Embryonic facial prominence (tissue), 1 donor: ENCODE measurements at regions not wholly inside any gene's neighbourhood (a gene's known extent, or its start where the extent isn't known, plus 50 kb on each side); places are given as distances from the start of the nearest gene placed in this dataset.
"Not testable (repeated sequence)": the region's sequence is repeated elsewhere in the genome, so short reads cannot be mapped to it uniquely, and the experiment has no call there.

Experiments
- DNase-seq: peaks from one replicate; pipeline ENCODE4 v3.0.0-alpha.2; 2016; ENCODE audit errors: extremely low spot score

GRCh38 chr5:160479220-160479619 is 57.6 kb downstream of the PTTG1 start:
- no peak for DNase-seq

DNA sequence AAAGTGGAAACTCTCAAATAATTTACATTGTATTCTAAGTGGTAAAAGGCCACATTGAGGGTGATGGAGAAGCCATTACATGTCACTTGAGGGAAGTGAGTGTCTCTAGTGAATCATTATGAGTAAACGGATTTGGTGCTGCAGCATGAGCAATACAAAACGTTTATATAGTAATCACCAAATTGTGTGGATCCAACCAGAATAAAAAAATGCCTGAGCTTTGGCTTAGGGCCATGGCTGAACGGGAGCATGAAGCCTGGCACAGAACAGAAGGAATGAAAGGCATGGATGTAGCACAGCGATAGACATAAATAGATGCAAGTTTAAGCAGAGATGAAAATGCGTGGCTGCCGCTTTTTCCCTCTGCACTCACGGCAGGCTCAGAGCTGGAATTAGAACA is 58.3 kb downstream of the PTTG1 start:
- no peak for DNase-seq

GRCh38 chr5:160480652-160481051 is 59.0 kb downstream of the PTTG1 start:
- DNase-seq = no peak

DNA sequence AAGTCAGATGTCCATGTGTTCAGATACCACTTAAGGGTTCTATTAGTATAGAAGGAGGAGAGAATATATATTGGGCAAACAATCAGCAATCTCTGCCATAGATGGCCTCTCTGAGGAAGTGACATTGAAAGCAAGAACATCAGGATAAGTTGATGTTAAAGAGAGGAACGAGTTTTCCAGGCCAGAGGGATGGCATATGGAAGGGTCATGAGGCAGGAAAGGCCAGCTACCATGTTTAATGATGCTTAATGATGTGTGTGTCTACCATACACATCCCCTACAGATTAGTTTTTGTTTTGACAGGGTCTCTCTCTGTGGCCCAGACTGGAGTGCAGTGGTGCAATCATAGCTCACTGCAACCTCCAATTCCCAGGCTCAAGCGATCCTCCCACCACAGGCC is 63.0 kb downstream of the PTTG1 start:
- DNase-seq = no peak

DNA sequence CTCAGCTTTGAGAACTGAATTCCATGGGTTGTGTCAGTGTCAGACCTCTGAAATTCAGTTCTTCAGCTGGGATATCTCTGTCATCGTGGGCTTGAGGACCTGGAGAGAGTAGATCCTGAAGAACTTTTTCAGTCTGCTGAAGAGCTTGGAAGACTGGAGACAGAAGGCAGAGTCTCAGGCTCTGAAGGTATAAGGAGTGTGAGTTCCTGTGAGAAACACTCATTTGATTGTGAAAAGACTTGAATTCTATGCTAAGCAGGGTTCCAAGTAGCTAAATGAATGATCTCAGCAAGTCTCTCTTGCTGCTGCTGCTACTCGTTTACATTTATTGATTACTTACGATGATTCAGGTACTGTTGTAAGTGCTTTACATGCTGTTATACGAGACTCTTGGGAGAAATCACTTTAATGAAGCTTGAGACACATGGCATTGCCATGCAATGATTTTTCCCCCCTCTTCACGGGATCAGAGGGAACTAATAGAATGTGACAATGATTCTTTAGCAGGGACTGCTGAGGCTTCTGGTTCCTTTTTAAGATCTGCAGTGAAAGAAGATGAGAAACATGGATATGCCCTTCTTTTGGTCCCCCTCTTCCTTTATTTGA is 63.8 kb downstream of the PTTG1 start:
- no peak for DNase-seq

DNA sequence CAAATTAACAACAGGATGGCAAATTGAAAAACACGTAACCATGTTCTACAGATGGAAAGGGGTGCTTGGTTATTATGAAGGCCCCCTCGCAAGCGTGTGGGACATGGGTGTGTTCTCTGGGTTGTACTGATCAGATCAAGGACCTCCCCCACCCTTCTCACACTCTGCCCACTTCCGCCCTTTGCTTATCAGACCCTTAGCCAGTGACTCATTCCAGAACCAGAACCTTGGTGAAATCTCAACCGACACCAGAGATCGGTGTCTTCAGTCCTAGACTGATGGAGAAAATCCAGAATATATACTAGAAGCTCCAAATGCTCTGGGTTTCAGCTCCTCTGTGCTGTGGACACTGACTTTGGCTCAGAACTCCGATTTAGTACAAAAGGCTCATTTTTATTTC is 64.9 kb downstream of the PTTG1 start:
- DNase-seq = no peak

- no peak for DNase-seq
Observed at GRCh38 chr5:160488394-160489325, 67.0 kb downstream of the PTTG1 start.

GRCh38 chr5:160491438-160491837 is 69.8 kb downstream of the PTTG1 start:
- no peak for DNase-seq

DNA sequence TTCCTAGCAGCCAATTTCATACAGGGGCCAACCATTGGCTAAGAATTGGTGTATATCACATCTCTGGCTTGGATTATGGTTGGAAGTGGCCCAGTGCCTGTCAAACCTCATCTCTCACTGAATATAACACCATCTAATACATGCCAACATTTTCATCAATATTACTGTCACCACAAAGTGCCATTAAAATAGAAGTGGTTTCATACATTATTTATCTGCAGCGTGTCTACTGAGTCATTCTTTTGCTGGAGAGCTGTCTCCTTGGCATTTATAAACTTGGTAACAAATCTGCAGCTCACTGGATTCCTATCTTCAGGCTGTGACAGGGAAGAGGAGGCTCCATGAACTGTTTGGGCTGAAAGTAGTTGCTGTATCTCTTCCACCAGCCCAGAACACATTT is 70.9 kb downstream of the PTTG1 start:
- no peak for DNase-seq

DNA sequence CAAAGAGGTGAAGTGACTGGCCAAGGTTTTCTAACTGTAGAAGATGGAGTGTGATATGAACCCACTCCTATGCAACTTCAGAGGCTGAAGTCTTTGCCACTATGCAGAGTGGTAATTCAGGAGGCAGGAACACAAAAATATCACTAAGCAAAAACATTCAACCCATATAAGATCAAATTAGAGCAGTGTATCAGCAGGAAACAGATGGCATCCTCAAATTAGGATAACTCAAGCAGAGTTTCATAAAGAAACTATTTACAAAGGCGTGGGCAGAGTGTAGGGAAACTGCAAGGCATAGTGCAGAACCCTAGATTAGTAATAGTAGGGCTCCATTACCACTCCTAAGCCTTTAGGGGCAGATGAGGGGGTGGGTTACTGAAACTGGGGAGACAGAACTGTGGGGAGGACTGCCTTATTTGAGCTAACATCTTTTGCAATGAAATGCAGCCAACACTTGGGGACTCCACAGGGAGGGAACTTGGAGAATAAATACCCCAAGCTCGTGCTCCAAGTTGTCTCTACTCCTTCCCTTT is 72.2 kb downstream of the PTTG1 start:
- no peak for DNase-seq

GRCh38 chr5:160494451-160494850 is 72.8 kb downstream of the PTTG1 start:
- no peak for DNase-seq

GRCh38 chr5:160496334-160496733 is 74.7 kb downstream of the PTTG1 start:
- no peak for DNase-seq

DNA sequence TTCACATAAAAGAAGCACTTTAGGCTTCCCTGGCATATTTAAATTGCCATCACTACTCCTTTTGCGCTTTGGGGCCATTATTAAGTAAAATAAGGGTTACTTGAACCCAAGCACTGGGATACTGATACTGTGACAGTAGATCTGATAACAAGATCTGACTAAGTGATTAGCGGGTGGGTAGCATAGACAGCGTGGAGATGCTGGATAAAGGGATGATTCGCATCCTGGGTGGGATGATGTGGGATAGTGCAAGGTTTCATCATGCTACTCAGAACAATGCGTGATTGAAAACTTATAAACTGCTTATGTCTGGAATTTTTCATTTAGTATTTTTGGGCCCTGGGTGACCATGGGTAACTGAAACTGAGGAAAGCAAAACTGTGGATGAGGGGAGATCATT is 75.1 kb downstream of the PTTG1 start:
- DNase-seq = no peak

DNA sequence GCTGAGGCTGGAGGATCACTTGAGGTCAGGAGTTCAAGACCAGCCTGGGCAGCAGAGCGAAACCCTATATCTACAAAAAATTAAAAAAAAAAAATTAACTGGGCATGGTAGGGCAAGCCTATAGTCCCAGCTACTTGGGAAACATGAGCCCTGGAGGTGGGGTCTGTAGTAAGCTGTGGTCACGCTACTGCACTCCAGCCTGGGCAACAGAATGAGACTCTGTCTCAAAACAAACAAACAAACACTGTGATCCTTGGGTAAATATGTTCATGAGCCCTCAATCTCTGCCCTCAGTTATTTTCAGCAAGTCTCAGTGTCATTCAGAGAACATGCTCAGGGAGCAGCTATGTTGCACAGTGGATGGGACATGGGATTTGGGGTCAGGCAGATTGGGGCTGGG is 76.2 kb downstream of the PTTG1 start:
- no peak for DNase-seq

DNA sequence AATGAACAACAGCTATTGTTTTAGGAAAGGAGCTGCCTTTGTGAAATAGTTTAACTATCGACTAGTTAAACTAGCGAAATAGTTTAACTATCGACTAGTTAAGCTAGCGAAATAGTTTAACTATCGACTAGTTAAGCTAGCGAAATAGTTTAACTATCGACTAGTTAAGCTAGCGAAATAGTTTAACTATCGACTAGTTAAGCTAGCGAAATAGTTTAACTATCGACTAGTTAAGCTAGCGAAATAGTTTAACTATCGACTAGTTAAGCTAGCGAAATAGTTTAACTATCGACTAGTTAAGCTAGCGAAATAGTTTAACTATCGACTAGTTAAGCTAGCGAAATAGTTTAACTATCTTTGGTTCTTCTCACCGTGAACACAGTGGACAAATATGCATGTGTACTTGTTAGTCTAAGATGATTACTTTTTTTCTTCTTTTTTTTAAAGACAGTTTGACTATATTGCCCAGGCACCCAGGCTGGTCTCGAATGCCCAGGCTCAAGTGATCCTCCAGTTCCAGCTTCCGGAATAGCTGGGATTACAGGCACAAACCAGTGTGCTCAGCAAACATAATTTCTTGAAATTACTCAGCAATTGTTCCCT is 76.9 kb downstream of the PTTG1 start:
- not testable (repeated sequence) for DNase-seq

- DNase-seq = no peak
Observed at GRCh38 chr5:160500786-160501779, 79.4 kb downstream of the PTTG1 start.

GRCh38 chr5:160504906-160505305 is 83.3 kb downstream of the PTTG1 start:
- no peak for DNase-seq

- DNase-seq = peak; percentile 42
Observed at GRCh38 chr5:160506006-160507004, 84.7 kb downstream of the PTTG1 start.

DNA sequence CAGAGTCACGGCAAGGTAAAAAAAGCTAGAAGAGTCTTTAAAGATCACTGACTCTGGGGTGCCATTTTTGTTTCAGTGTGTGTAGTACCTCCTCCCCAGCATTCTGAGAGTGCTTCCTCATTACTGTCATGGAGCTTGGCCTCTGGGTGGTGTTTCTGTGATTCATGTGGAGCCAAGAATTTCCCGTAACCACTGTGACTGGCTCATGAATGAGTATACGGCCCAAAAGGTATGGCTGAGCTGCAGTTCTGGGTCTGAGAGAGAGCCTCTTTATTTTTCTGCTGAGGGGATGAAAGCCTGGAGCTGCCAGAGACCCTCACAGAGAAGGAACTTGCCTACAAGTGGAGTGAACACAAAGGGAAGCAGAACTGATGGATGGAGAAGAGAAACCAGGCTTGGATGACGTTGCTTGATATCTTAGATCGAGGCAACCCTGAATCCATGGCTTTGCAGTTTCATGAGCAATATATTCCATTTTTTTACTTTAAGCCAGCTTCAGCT is 85.6 kb downstream of the PTTG1 start:
- no peak for DNase-seq
